Keratinocyte (primary cell): ENCODE measurements at regions not wholly inside any gene's neighbourhood (a gene's known extent, or its start where the extent isn't known, plus 50 kb on each side); places are given as distances from the start of the nearest gene placed in this dataset.

Experiments
- DNase-seq: peaks from one replicate; pipeline ENCODE4 v3.0.0-alpha.2; 2011; ENCODE audit warnings: low read depth, missing footprints, low spot score
- FAIRE-seq: peaks from 2 replicates; lab custom pipeline; 2011; peaks lifted over from hg19 to GRCh38; lab: Jason Lieb, UNC
- H2AFZ ChIP-seq: 2 replicates; pipeline ENCODE4 v1.6.0; 2012; ENCODE audit warnings: low read length, control low read depth, inconsistent platforms; ENCODE audit not compliant: control insufficient read depth
- H3K27ac ChIP-seq: 2 replicates; pipeline ENCODE4 v1.5.1; 2011; ENCODE audit warnings: low read length; ENCODE audit not compliant: control insufficient read depth, insufficient read depth
- H3K27me3 ChIP-seq: 3 replicates; pipeline ENCODE4 v1.6.0; 2011; ENCODE audit warnings: low read length; ENCODE audit not compliant: control insufficient read depth, insufficient read depth; ENCODE audit errors: extremely low read depth
- H3K36me3 ChIP-seq, 2 experiments: 2 replicates in 1 of 2; 3 replicates in 1 of 2; pipeline ENCODE4 v1.5.1; 2011; ENCODE audit warnings: low read length in 2 of 2, mild to moderate bottlenecking in 1 of 2; ENCODE audit not compliant: control insufficient read depth in 2 of 2, insufficient read depth in 2 of 2; ENCODE audit errors: extremely low read depth in 1 of 2
- H3K4me1 ChIP-seq: 3 replicates; pipeline ENCODE4 v1.5.1; 2011; ENCODE audit warnings: low read length; ENCODE audit not compliant: control insufficient read depth, insufficient read depth; ENCODE audit errors: extremely low read depth
- H3K4me2 ChIP-seq: 3 replicates; pipeline ENCODE4 v1.6.0; 2011; ENCODE audit warnings: low read depth, low read length; ENCODE audit not compliant: control insufficient read depth, insufficient read depth; ENCODE audit errors: extremely low read depth
- H3K4me3 ChIP-seq, 3 experiments: fragments of 200-600 bp in 1 of 3; sonication (generic) in 1 of 3; 2 replicates in 2 of 3; 3 replicates in 1 of 3; pipeline ENCODE4 v1.5.1; 2011 to 2016; ENCODE audit warnings: low read length in 3 of 3, mild to moderate bottlenecking in 3 of 3, control low read depth in 2 of 3, inconsistent platforms in 1 of 3, low read depth in 1 of 3, mixed read lengths in 1 of 3, mixed run types in 1 of 3, moderate library complexity in 1 of 3; ENCODE audit not compliant: control insufficient read depth in 2 of 3, insufficient read depth in 2 of 3; ENCODE audit errors: extremely low read depth in 1 of 3
- H3K79me2 ChIP-seq: 2 replicates; pipeline ENCODE4 v1.6.0; 2012; ENCODE audit warnings: low read length; ENCODE audit not compliant: control insufficient read depth, insufficient read depth
- H3K9ac ChIP-seq: 3 replicates; pipeline ENCODE4 v1.6.0; 2011; ENCODE audit warnings: low read length; ENCODE audit not compliant: control insufficient read depth, insufficient read depth; ENCODE audit errors: extremely low read depth
- H3K9me1 ChIP-seq: 3 replicates; pipeline ENCODE4 v1.6.0; 2011; ENCODE audit warnings: low read length; ENCODE audit not compliant: control insufficient read depth, insufficient read depth; ENCODE audit errors: extremely low read depth
- H3K9me3 ChIP-seq: 2 replicates; pipeline ENCODE4 v1.5.1; 2012; ENCODE audit warnings: low read depth, low read length; ENCODE audit not compliant: control insufficient read depth
- H4K20me1 ChIP-seq: 3 replicates; pipeline ENCODE4 v1.6.0; 2011; ENCODE audit warnings: low read length; ENCODE audit not compliant: control insufficient read depth, insufficient read depth; ENCODE audit errors: extremely low read depth
- CTCF ChIP-seq, 3 experiments: IDR thresholded peaks in 1 of 3; conservative IDR thresholded peaks in 1 of 3; optimal IDR thresholded peaks in 1 of 3; 2 replicates in 2 of 3; 3 replicates in 1 of 3; pipeline versions ENCODE3 to v1.5.1; 2011; ENCODE audit warnings: low read length in 3 of 3, mild to moderate bottlenecking in 3 of 3, moderate library complexity in 2 of 3, control low read depth in 1 of 3, inconsistent platforms in 1 of 3; ENCODE audit not compliant: insufficient read depth in 2 of 3; ENCODE audit errors: extremely low read depth in 1 of 3
- EZH2 ChIP-seq: IDR thresholded peaks from one replicate; pipeline ENCODE4 v1.6.1; 2012; ENCODE audit warnings: inconsistent platforms, mild to moderate bottlenecking, low read length, moderate library complexity
- dilution Hi-C: fragments of 300-500 bp; cut with MboI; formaldehyde crosslinking; loops from one replicate; pipeline ENCODE4 v1.7.0; 2020; ENCODE audit warnings: low sequenced_read_pairs; ENCODE audit not compliant: extremely low pct_ligation_motif_present

GRCh38 chr2:176769021-176769420 lies 443.6 kb upstream of the HNRNPA3 start:
- Histone ChIP-seq H3K4me1 (no peaks in the 10 kb centered on the region), H2AFZ (no peak overlapping the region), H3K4me2 (no peak overlapping the region), H3K4me3 (no peak overlapping the region), H3K79me2 (no peaks in the 10 kb centered on the region), H3K36me3 (no peaks in the 10 kb centered on the region), H3K9me3 (no peaks in the 10 kb centered on the region), H3K9ac (no peak overlapping the region), H3K9me1 (no peaks in the 10 kb centered on the region), H4K20me1 (no peaks in the 10 kb centered on the region), H3K27me3 (no peaks in the 10 kb centered on the region), H3K27ac (no peak overlapping the region)
- TF ChIP-seq CTCF (optimal IDR thresholded peaks at IDR 0.05 in 1 of 3, IDR thresholded peaks at IDR 0.05 in 1 of 3, conservative IDR thresholded peaks at IDR 0.05 in 1 of 3; ENCODE audit: extremely low read depth in 1 of 3, insufficient read depth in 2 of 3, low read length in 3 of 3) (no peak), EZH2 (no peak)
- FAIRE-seq (no peak), DNase-seq (no peak)
- dilution Hi-C loops = no loop called here

- no peak overlapping the region for H3K4me2 ChIP-seq
- H2AFZ ChIP-seq = no peak overlapping the region
- no peaks in the 10 kb centered on the region for H3K27me3 ChIP-seq
- H3K27ac ChIP-seq = no peak overlapping the region
- H3K9me3 ChIP-seq = no peaks in the 10 kb centered on the region
- H3K79me2 ChIP-seq = no peaks in the 10 kb centered on the region
- no peaks in the 10 kb centered on the region for H3K4me1 ChIP-seq
- H3K9me1 ChIP-seq = no peaks in the 10 kb centered on the region
- DNase-seq (no peak), FAIRE-seq (no peak)
- no peak overlapping the region for H3K4me3 ChIP-seq
- dilution Hi-C loops = no loop called here
- no peak overlapping the region for H3K9ac ChIP-seq
- H3K36me3 ChIP-seq = no peaks in the 10 kb centered on the region
- no peaks in the 10 kb centered on the region for H4K20me1 ChIP-seq
- TF ChIP-seq EZH2 = no peak
- no peak for TF ChIP-seq CTCF (optimal IDR thresholded peaks at IDR 0.05 in 1 of 3, IDR thresholded peaks at IDR 0.05 in 1 of 3, conservative IDR thresholded peaks at IDR 0.05 in 1 of 3; ENCODE audit: extremely low read depth in 1 of 3, insufficient read depth in 2 of 3, low read length in 3 of 3)
Measured at GRCh38 chr2:176769499-176770370, 442.9 kb upstream of the HNRNPA3 start.
